Stimulated activated memory B cell treated with anti-CD40 and anti-IgM and Interleukin-4, amounts not matched to agents 10 μg/mL and 1 μg/mL and 100 μg/mL, for 72 hours (primary cell): ENCODE measurements at regions not wholly inside any gene's neighbourhood (a gene's known extent, or its start where the extent isn't known, plus 50 kb on each side); places are given as distances from the start of the nearest gene placed in this dataset.
"Not testable (repeated sequence)": the region's sequence is repeated elsewhere in the genome, so short reads cannot be mapped to it uniquely, and the experiment has no call there.

Experiments used
- ATAC-seq: fragments of 150-1000 bp; cut with Tn5 transposase; 2 replicates; pipeline ENCODE4 v1.10.0; 2021
- H3K27ac Mint-ChIP-seq: one replicate; pipeline ENCODE4 v1.8.0; 2022; ENCODE audit warnings: mild to moderate bottlenecking, mixed read lengths
- H3K27me3 Mint-ChIP-seq: one replicate; pipeline ENCODE4 v1.8.0; 2022; ENCODE audit warnings: mixed read lengths
- H3K36me3 Mint-ChIP-seq: one replicate; pipeline ENCODE4 v1.8.0; 2022; ENCODE audit warnings: mixed read lengths
- H3K4me1 Mint-ChIP-seq: one replicate; pipeline ENCODE4 v1.8.0; 2022; ENCODE audit warnings: mixed read lengths
- H3K4me3 Mint-ChIP-seq: one replicate; pipeline ENCODE4 v1.8.0; 2022; ENCODE audit warnings: mild to moderate bottlenecking, moderate library complexity, mixed read lengths
- H3K9me3 Mint-ChIP-seq: one replicate; pipeline ENCODE4 v1.8.0; 2022; ENCODE audit warnings: mixed read lengths

DNA sequence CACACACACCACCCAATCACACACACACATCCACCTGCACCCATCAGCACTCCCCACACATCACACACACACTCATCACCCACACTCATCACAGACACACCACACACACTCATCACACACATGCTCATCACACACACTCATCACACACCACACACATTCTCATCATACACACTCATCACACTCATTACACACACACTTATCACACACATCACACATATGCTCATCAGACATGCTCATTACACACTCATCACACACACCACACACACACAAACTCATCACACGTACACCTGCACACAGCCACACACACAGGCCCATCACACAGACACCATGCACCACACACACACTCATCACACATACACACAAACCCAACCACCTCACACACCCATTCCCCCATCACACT is 107.5 kb upstream of the C14orf180 start:
- Mint-ChIP-seq H3K4me1 (no peaks in the 10 kb centered on the region), H3K9me3 (peaks cover 8% of the 10 kb centered on the region), H3K36me3 (no peaks in the 10 kb centered on the region), H3K27ac (no peak overlapping the region), H3K4me3 (no peak overlapping the region), H3K27me3 (peaks cover 32% of the 10 kb centered on the region)
- no peak for ATAC-seq

DNA sequence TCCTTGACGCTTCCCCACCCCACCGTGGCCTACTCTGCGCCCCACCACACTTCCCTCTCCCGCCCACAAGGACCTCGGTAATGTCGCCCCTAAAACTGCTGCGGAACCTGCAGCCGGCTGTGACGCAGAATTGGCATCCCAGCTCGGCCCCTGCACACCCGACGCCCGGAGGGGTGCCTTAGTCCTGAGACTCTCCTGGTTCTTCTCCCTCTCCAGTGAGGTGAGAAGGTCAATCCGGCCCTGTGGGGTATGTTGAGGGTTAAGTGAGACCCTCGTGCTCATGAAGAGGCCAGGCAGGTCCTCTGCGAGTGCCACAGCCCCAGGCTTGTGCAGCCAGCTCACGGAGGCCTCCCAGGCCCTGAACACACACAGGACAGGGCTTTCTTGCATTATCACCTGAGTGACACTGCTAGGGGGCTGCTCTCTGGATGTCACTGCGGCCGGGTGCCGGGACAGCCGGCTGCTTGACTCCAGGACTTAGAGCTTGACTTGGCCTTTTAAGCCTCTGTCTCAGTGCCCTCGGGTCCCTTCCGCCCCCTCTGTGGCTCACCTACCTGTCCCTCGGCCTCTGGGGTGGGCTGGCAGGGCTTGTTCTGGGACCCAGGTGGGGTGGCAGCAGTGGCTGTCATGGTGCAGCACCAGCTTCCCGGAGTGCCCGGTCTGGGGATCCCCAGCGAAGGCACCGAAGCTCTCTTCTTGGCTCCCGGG is 106.9 kb upstream of the C14orf180 start:
- H3K4me3 Mint-ChIP-seq, result no peak overlapping the region
- peaks cover 37% of the 10 kb centered on the region for H3K27me3 Mint-ChIP-seq
- H3K9me3 Mint-ChIP-seq, result peaks cover 8% of the 10 kb centered on the region
- no peak overlapping the region for H3K27ac Mint-ChIP-seq
- H3K36me3 Mint-ChIP-seq, result no peaks in the 10 kb centered on the region
- ATAC-seq, result no peak
- H3K4me1 Mint-ChIP-seq, result no peaks in the 10 kb centered on the region

DNA sequence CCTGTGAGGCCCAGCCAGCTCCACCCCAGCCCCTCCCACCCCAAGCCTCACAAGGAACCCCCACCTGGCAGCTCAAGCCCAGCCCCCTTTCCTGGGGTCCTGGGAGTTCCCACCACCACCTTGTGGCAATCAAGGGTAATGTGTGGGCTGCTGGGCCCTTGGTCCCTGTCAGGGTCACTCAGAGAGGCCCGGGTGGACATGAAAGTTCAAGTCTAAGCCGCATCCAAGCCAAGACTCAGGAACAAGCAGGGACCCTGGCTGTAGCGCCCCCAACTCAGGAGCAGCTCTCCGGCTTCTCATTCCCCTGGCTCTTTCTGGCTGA is 106.4 kb upstream of the C14orf180 start:
- Mint-ChIP-seq H3K4me3 (no peak overlapping the region), H3K4me1 (no peaks in the 10 kb centered on the region), H3K27me3 (peaks cover 43% of the 10 kb centered on the region), H3K27ac (no peak overlapping the region), H3K9me3 (peaks cover 8% of the 10 kb centered on the region), H3K36me3 (no peaks in the 10 kb centered on the region)
- no peak for ATAC-seq

DNA sequence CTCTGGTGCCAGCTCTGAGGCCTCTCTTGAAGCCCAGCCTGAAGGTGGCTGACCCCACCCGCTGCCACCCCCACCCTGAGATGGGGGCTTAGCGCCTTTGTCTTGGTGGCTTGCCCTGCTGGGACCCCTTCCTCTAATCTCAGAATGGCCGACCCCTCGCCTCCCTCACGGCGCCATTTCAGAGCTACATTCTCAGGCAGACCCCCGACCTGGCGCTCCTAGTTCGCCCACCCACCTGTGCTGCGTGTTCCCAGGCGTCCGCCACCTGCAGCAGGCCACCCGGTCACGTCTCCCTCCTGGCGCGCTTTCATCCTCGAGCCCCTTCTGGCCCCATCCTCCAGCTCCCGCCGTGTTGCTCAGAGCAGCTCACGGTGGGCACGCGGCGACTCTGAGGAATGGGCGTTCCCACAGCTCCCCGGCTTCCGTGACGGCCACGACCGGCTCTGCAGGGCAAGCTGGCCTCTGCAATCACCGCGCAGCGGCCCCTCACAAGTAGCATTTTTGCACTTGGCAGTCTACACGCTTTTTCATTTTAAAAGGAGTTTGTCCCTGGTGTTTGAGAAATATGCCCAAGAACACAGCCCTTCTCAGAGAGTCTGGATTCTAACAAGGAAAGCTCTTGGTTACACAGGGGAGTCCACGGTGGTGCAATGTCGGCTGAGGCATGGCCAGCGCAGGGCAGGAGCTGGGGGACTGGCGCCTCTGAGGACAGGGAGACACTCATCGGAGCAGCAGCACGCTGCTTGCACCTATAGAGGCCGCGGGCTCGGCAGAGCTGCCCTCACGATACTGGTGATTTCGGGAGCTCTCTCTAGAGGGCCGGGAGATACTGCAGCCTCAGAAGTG is 105.7 kb upstream of the C14orf180 start:
- H3K4me3 Mint-ChIP-seq, result no peak overlapping the region
- no peak overlapping the region for H3K27ac Mint-ChIP-seq
- no peaks in the 10 kb centered on the region for H3K36me3 Mint-ChIP-seq
- H3K9me3 Mint-ChIP-seq, result peaks cover 8% of the 10 kb centered on the region
- no peak for ATAC-seq
- no peaks in the 10 kb centered on the region for H3K4me1 Mint-ChIP-seq
- H3K27me3 Mint-ChIP-seq, result peaks cover 49% of the 10 kb centered on the region

DNA sequence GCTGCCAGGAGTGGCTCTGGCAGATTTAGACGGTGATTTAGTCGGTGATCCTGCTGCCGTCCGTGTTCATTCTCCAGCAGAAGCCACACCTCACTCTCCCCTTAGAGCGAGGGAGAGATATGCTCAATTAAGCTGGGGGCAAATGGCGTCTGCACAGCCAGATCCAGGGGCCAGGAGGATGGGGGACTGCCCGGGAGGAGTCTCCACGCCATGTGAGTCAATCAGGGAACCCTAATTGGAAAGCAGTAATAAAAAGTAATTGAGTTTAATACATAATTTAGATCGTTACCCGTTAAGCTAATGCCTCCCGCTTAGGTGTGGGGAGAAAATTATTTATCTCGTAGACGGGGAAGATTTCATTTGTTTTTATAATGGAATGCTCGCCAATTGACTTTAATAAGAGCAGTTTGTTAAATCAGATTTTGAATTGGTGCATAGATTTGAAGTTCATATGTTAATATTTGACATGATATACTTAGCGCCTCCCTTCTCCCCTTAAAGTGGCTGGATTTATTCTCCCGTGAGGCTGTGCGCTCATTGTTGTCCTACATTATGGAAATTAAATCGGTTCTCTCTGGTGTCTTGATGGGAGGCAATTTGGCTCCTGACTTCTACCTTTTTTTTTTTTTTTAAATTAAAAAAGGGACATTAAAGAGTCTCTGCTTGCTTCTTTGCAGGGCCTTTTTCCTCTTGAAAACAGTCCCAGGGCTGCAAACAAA is 104.9 kb upstream of the C14orf180 start:
- no peak for ATAC-seq
- Mint-ChIP-seq H3K36me3 (no peaks in the 10 kb centered on the region), H3K27me3 (peaks cover 57% of the 10 kb centered on the region), H3K9me3 (peaks cover 8% of the 10 kb centered on the region), H3K27ac (no peak overlapping the region), H3K4me3 (no peak overlapping the region), H3K4me1 (no peaks in the 10 kb centered on the region)

GRCh38 chr14:104475256-104475655 is 104.3 kb upstream of the C14orf180 start:
- Mint-ChIP-seq H3K27me3 (peaks cover 58% of the 10 kb centered on the region), H3K4me3 (no peak overlapping the region), H3K9me3 (peaks cover 8% of the 10 kb centered on the region), H3K36me3 (no peaks in the 10 kb centered on the region), H3K27ac (no peak overlapping the region), H3K4me1 (no peaks in the 10 kb centered on the region)
- ATAC-seq, result no peak

DNA sequence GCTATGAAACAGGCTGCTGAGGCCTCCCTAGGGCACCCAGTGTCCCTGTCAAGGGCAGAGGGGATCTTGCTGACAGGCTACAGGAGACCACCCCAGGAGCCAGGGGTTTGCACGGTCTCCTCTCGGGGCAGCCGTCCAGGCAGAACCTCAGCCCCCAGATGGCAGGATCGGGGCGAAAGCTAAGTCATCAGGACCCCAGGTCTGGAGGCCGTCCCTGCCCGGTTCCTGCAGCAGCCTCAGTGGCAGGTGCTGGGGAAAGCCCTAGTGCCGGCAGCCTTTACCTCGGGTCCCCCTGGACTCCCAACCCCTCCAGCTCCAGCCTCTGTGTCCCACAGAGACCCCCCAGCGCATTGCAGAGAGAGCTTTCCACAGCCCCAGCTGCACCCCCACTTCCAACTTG is 103.8 kb upstream of the C14orf180 start:
- Mint-ChIP-seq H3K27ac (no peak overlapping the region), H3K4me3 (no peak overlapping the region), H3K27me3 (peaks cover 58% of the 10 kb centered on the region), H3K36me3 (no peaks in the 10 kb centered on the region), H3K4me1 (no peaks in the 10 kb centered on the region), H3K9me3 (peaks cover 8% of the 10 kb centered on the region)
- no peak for ATAC-seq

DNA sequence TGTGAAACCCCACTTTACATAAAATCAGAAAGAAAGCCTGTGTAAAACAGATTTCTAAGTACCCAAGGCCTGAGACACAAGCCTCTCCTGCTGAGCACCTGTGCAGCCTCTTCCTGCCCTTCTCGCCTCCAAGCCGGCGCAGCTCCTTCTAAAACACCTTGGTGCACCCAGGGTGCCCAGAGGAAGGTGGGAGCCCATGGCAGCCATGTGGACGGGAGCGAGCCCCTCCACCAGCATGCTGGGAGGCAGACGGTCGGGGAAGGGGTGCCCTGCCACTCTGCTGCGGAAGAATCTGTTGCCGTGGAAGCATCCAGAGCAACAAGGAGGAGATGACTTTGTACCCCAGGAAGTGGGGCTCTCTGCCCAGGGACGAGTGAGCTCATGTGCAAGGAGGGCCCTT is 103.1 kb upstream of the C14orf180 start:
- Mint-ChIP-seq H3K36me3 (no peaks in the 10 kb centered on the region), H3K27me3 (peaks cover 52% of the 10 kb centered on the region), H3K4me3 (no peak overlapping the region), H3K27ac (no peak overlapping the region), H3K4me1 (no peaks in the 10 kb centered on the region), H3K9me3 (peaks cover 12% of the 10 kb centered on the region)
- ATAC-seq, result no peak

DNA sequence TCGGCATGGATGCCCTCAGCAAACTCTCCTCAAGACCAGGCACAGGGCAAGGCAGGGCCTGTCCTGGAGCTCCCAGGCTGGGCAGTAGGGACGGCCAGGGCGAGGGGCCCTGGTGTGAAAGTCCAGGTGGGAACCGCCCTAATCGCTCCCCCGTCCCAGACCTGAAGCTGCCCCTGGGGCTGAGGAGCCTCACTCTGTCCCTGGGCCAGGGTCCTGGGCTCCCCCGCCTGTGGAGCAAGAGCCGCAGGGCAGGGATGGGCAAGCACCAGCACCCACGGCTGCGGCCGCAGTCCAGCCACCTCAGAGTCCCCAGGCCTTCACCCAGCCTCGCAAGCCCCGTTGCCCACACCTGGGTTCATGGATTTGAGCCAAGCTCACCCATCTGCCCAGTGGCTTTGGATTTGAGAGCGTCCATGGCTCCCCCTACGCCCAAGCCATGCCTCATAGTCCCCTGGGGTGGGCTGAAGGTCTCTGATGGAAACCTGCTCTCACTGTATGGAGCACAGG is 102.4 kb upstream of the C14orf180 start:
- ATAC-seq, result no peak
- Mint-ChIP-seq H3K4me3 (no peak overlapping the region), H3K27me3 (peaks cover 44% of the 10 kb centered on the region), H3K36me3 (no peaks in the 10 kb centered on the region), H3K9me3 (peaks cover 11% of the 10 kb centered on the region), H3K27ac (no peak overlapping the region), H3K4me1 (no peaks in the 10 kb centered on the region)

DNA sequence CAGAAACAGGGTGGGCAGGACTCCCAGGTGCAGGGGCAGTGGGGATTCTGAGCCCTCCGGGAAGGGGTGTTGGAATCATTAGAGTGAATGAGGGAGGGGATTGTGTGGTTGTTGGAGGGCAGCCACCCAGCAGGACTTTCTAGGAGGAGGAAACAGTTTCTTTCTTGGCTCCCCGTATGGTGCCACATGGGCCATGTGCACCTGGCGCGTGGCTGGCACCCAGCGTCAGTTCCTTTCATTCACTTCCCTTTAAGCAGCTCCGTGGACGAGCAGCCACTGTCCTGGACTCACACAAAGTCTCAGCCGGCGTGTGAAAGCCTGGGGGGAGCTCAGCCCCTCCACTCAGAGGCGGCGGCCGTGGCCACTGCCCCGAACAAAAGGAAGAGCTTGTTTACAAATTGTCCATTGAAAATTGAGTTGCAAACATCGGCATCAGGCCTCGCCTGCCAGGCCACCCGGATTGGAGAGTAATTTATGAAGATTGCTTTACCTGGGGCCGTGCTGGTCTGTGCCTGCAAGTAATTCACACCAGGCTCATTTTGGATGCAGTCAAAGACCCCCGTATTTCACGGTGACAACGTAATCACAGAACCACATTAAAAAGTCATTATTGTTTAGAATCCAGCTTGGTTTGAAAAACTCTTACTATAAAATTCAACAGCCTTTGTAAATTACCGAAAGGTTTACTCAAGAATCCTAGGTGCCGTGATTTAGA is 101.7 kb upstream of the C14orf180 start:
- peaks cover 11% of the 10 kb centered on the region for H3K9me3 Mint-ChIP-seq
- no peaks in the 10 kb centered on the region for H3K4me1 Mint-ChIP-seq
- H3K27me3 Mint-ChIP-seq, result peaks cover 38% of the 10 kb centered on the region
- H3K27ac Mint-ChIP-seq, result no peak overlapping the region
- no peaks in the 10 kb centered on the region for H3K36me3 Mint-ChIP-seq
- no peak for ATAC-seq
- no peak overlapping the region for H3K4me3 Mint-ChIP-seq

- Mint-ChIP-seq H3K4me3 (no peak overlapping the region), H3K9me3 (peaks cover 16% of the 10 kb centered on the region), H3K27ac (no peak overlapping the region), H3K27me3 (peaks cover 35% of the 10 kb centered on the region), H3K36me3 (no peaks in the 10 kb centered on the region), H3K4me1 (no peaks in the 10 kb centered on the region)
- no peak for ATAC-seq
Measured at GRCh38 chr14:104478656-104479055, 100.9 kb upstream of the C14orf180 start.

DNA sequence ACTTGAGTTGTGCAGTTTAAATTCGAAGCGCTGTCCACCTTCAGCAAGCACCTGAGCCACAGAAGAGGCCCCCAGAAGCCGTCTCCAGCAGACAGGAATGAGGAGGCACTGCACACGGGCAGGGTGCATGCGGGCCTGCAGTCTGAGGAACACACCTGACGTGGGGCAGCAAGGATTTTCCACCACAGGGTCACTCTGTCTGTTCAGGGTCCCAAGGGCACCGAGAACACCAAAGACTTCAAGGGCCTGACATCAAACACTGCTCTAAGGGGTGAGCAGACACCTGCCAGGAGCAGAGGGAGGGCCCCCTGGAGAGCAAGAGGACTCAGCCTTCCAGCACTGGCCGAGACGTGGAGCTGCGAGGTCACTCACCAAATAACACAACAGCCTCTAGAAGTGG is 99.7 kb upstream of the C14orf180 start:
- no peaks in the 10 kb centered on the region for H3K36me3 Mint-ChIP-seq
- no peak for ATAC-seq
- H3K27ac Mint-ChIP-seq, result no peak overlapping the region
- H3K4me1 Mint-ChIP-seq, result no peaks in the 10 kb centered on the region
- H3K27me3 Mint-ChIP-seq, result peaks cover 26% of the 10 kb centered on the region
- H3K9me3 Mint-ChIP-seq, result peaks cover 21% of the 10 kb centered on the region
- no peak overlapping the region for H3K4me3 Mint-ChIP-seq

DNA sequence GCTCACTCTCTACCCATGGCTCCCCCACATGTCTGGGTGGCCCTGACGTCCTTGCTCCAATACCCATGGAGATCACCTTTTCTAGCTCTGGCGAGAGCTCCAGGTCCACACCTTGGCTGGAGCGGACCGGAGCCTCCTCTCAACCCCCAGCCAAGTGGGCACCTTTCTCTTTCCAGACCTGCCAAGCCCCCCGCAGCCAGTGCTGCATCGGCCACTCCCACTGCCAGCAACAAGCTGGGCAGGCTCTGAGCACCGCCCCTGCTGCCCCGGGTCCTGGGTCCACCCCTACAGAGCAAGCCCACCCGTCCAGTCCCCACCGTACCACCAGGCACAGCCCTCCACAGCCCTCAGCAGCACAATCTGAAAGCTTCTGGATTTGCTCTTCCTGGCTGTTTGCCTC is 98.2 kb upstream of the C14orf180 start:
- H3K27me3 Mint-ChIP-seq, result peaks cover 35% of the 10 kb centered on the region
- H3K4me3 Mint-ChIP-seq, result no peak overlapping the region
- H3K9me3 Mint-ChIP-seq, result peaks cover 21% of the 10 kb centered on the region
- ATAC-seq, result no peak
- H3K36me3 Mint-ChIP-seq, result no peaks in the 10 kb centered on the region
- no peak overlapping the region for H3K27ac Mint-ChIP-seq
- H3K4me1 Mint-ChIP-seq, result no peaks in the 10 kb centered on the region

GRCh38 chr14:104482017-104482416 is 97.5 kb upstream of the C14orf180 start:
- Mint-ChIP-seq H3K27me3 (peaks cover 42% of the 10 kb centered on the region), H3K9me3 (peaks cover 21% of the 10 kb centered on the region)
- H3K4me3 Mint-ChIP-seq, ATAC-seq, H3K27ac Mint-ChIP-seq, H3K36me3 Mint-ChIP-seq, H3K4me1 Mint-ChIP-seq: not testable (repeated sequence)
